ENCODE measurements at regions not wholly inside any gene's neighbourhood (a gene's known extent, or its start where the extent isn't known, plus 50 kb on each side); places are given as distances from the start of the nearest gene placed in this dataset.

DNA sequence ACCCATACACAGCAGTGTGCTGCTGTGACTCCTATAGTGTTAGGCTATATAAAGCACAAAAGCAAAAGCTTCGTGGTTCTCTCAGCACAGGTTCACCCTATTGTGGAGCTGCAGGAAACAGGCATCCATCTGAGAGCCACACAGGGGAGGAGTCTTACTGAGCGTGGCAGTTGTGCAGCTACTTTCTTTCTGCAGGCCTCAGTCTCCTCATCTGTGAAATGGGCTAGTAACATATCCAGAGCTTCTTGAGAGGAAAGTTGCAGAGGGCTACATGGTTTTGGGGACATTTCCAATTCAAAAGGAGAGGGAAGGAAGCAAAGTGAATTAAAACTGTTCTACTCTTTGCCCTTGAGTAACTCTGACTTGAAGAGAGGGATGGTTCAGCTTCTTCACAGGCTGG lies 142.0 kb downstream of the FOXD2 start:
- no peaks in the 10 kb centered on the region for H3K79me1 ChIP-seq (ENCODE audit: low read depth, low read length)

More for the DNA sequence above, 142.0 kb downstream of the FOXD2 start:
- no peak overlapping the region for H3K18ac ChIP-seq (ENCODE audit: extremely low read depth, low read length)
- H3K9ac ChIP-seq (replicated peaks in 1 of 4; ENCODE audit: extremely low read depth in 1 of 4, low read depth in 3 of 4, low read length in 3 of 4), result no peak overlapping the region
- H3K23ac ChIP-seq (ENCODE audit: insufficient read length), result no peak overlapping the region
- TF ChIP-seq KDM5A (IDR thresholded peaks at IDR 0.05; ENCODE audit: low read length) (no peak), KDM1A (IDR thresholded peaks at IDR 0.05; ENCODE audit: borderline replicate concordance, low read length) (peak; percentile 74; the same call in 1 of the 2 replicates)
- WGBS, 2 experiments (ENCODE audit: extremely low coverage in 1 of 2, insufficient coverage in 1 of 2, insufficient read length in 1 of 2, insufficient replicate concordance in 2 of 2, low coverage in 1 of 2, low lambda C conversion rate in 2 of 2, missing lambda C conversion rate in 1 of 2), result 82% methylated on average over 2 of the region's 2 CpGs; no CpG with 5 or more reads in 1 of the 2 experiments
- no peaks in the 10 kb centered on the region for H3K79me2 ChIP-seq (ENCODE audit: control insufficient read depth in 1 of 2, insufficient read depth in 2 of 2, low read length in 2 of 2)
- no peaks in the 10 kb centered on the region for H3K9me3 ChIP-seq (ENCODE audit: insufficient read depth in 2 of 2, low read depth in 1 of 2, low read length in 1 of 2)
- H3K27ac ChIP-seq (ENCODE audit: low read depth, low read length), result no peak overlapping the region
- no peak overlapping the region for H3K4ac ChIP-seq (replicated peaks; ENCODE audit: insufficient read length, low read depth, low read length)
- H3K23me2 ChIP-seq (ENCODE audit: low read depth, low read length), result peaks cover 2% of the 10 kb centered on the region; the same call in 1 of the 2 replicates
- ChIA-PET CTCF (ENCODE audit: partially characterized antibody) (interaction anchor here (0.6 to 6.6 kb wide), 15 partner anchors 9 to 613 kb away, joined by 3 to 43 read pairs (median 5); partner anchors contain the start of gene FOXD2), POLR2A (ENCODE audit: partially characterized antibody) (no interaction called here)
- no peaks in the 10 kb centered on the region for H3K27me3 ChIP-seq (replicated peaks in 1 of 4; ENCODE audit: control insufficient read depth in 3 of 4, extremely low read depth in 1 of 4, insufficient read depth in 3 of 4, low read length in 3 of 4)
- no peak overlapping the region for H3K4me3 ChIP-seq (ENCODE audit: extremely low read depth in 1 of 4, insufficient read depth in 2 of 4, low read depth in 3 of 4, low read length in 4 of 4)
- H3K14ac ChIP-seq (ENCODE audit: insufficient read length), result no peak overlapping the region
- FAIRE-seq (no peak), DNase-seq (ENCODE audit: low read depth in 1 of 2, low spot score in 2 of 2) (no peak)
- H3K4me1 ChIP-seq (replicated peaks in 1 of 4; ENCODE audit: control insufficient read depth in 3 of 4, insufficient read depth in 4 of 4, low read length in 3 of 4), result peaks cover 4 to 15% (median 9%) of the 10 kb centered on the region in 4 experiments
- no peak overlapping the region; the same call in 1 of the 2 replicates for H4K8ac ChIP-seq (ENCODE audit: extremely low read depth, insufficient read depth, low read length)
- no peak overlapping the region for H4K5ac ChIP-seq (ENCODE audit: insufficient read length, low read depth, low read length)
- H2BK12ac ChIP-seq (ENCODE audit: low read depth, low read length), result no peak overlapping the region
- no peak overlapping the region for H2BK20ac ChIP-seq (ENCODE audit: low read length)
- H4K20me1 ChIP-seq (replicated peaks in 1 of 2; ENCODE audit: control insufficient read depth in 1 of 2, insufficient read depth in 2 of 2, low read length in 2 of 2), result no peaks in the 10 kb centered on the region
- H3K56ac ChIP-seq (replicated peaks; ENCODE audit: insufficient read length, low read depth, low read length), result no peak overlapping the region
- H4K91ac ChIP-seq (replicated peaks; ENCODE audit: insufficient read length, low read length), result no peak overlapping the region
- H2BK5ac ChIP-seq (ENCODE audit: low read depth, low read length), result no peak overlapping the region
- no peak overlapping the region for H2BK120ac ChIP-seq (replicated peaks; ENCODE audit: low read depth, low read length)
- no peak overlapping the region for H2AK5ac ChIP-seq (ENCODE audit: low read depth, low read length)
- no peak overlapping the region for H2AFZ ChIP-seq (ENCODE audit: low read length)
- H3K4me2 ChIP-seq (ENCODE audit: insufficient read depth in 1 of 2, low read depth in 2 of 2, low read length in 2 of 2), result no peak overlapping the region
- H2BK15ac ChIP-seq (ENCODE audit: low read length), result peak overlapping the region; percentile 25; the same call in 1 of the 2 replicates
- no peaks in the 10 kb centered on the region for H3K36me3 ChIP-seq (ENCODE audit: control insufficient read depth in 2 of 4, insufficient read depth in 4 of 4, low read length in 3 of 4)

Data from H1 (cell line).